ENCODE measurements at regions not wholly inside any gene's neighbourhood (a gene's known extent, or its start where the extent isn't known, plus 50 kb on each side); places are given as distances from the start of the nearest gene placed in this dataset.

GRCh38 chr1:194684636-194685035 lies 1498.2 kb upstream of the B3GALT2 start:
- no peak for DNase-seq (ENCODE audit: low read depth)
- H3K4me3 ChIP-seq (ENCODE audit: low read depth, low read length): no peak overlapping the region
- TF ChIP-seq CTCF (IDR thresholded peaks at IDR 0.05; ENCODE audit: insufficient read depth, low read length): no peak

GRCh38 chr1:194658090-194658439 lies 1471.7 kb upstream of the B3GALT2 start:
- H3K4me3 ChIP-seq (ENCODE audit: low read depth, low read length): no peak overlapping the region
- no peak for DNase-seq (ENCODE audit: low read depth)
- no peak for TF ChIP-seq CTCF (IDR thresholded peaks at IDR 0.05; ENCODE audit: insufficient read depth, low read length)

GRCh38 chr1:194654956-194655355 lies 1468.5 kb upstream of the B3GALT2 start:
- no peak overlapping the region for H3K4me3 ChIP-seq (ENCODE audit: low read depth, low read length)
- no peak for DNase-seq (ENCODE audit: low read depth)
- TF ChIP-seq CTCF (IDR thresholded peaks at IDR 0.05; ENCODE audit: insufficient read depth, low read length): no peak

GRCh38 chr1:194653385-194653784 lies 1467.0 kb upstream of the B3GALT2 start:
- no peak overlapping the region for H3K4me3 ChIP-seq (ENCODE audit: low read depth, low read length)
- no peak for TF ChIP-seq CTCF (IDR thresholded peaks at IDR 0.05; ENCODE audit: insufficient read depth, low read length)
- no peak for DNase-seq (ENCODE audit: low read depth)

GRCh38 chr1:194647118-194647517 lies 1460.7 kb upstream of the B3GALT2 start:
- TF ChIP-seq CTCF (IDR thresholded peaks at IDR 0.05; ENCODE audit: insufficient read depth, low read length): no peak
- no peak for DNase-seq (ENCODE audit: low read depth)
- H3K4me3 ChIP-seq (ENCODE audit: low read depth, low read length): no peak overlapping the region

- DNase-seq (ENCODE audit: low read depth): no peak
- TF ChIP-seq CTCF (IDR thresholded peaks at IDR 0.05; ENCODE audit: insufficient read depth, low read length): no peak
- H3K4me3 ChIP-seq (ENCODE audit: low read depth, low read length): no peak overlapping the region
Observed at GRCh38 chr1:194644528-194644927, 1458.1 kb upstream of the B3GALT2 start.

GRCh38 chr1:194640322-194640721 lies 1453.9 kb upstream of the B3GALT2 start:
- no peak overlapping the region for H3K4me3 ChIP-seq (ENCODE audit: low read depth, low read length)
- no peak for DNase-seq (ENCODE audit: low read depth)
- TF ChIP-seq CTCF (IDR thresholded peaks at IDR 0.05; ENCODE audit: insufficient read depth, low read length): no peak
